ENCODE measurements at regions not wholly inside any gene's neighbourhood (a gene's known extent, or its start where the extent isn't known, plus 50 kb on each side); places are given as distances from the start of the nearest gene placed in this dataset.

- TF ChIP-seq CTCF (IDR thresholded peaks at IDR 0.05), result no peak
- no peak for TF ChIP-seq POLR2A (IDR thresholded peaks at IDR 0.05)
- TF ChIP-seq POLR2AphosphoS5 (IDR thresholded peaks at IDR 0.05), result no peak
These were observed 310.4 kb downstream of the AJAP1 start for GRCh38 chr1:4964634-4965345.

All from breast epithelium (tissue), 3 donors.